Endothelial cell of umbilical vein (primary cell): ENCODE measurements at regions not wholly inside any gene's neighbourhood (a gene's known extent, or its start where the extent isn't known, plus 50 kb on each side); places are given as distances from the start of the nearest gene placed in this dataset.

ENCODE experiments used
- BruUV-seq: library from RNA; stranded (reverse); fragments of 400-500 nt; replicated peaks from 2 replicates; lab custom pipeline; 2021; lab: Mats Ljungman, UMichigan
- CTCF ChIA-PET: fragments of 300-600, 350-600 bp; sonication (Branson Sonifier 250); formaldehyde crosslinking; loops from one replicate; lab custom pipeline; 2021; ENCODE audit warnings: antibody characterized with exemption, inconsistent platforms; lab: Charles Lee
- POLR2A ChIA-PET: fragments of 300-600, 350-600 bp; sonication (Branson Sonifier 250); formaldehyde crosslinking; loops from one replicate; lab custom pipeline; 2021; ENCODE audit warnings: antibody characterized with exemption, inconsistent platforms; lab: Charles Lee
- DNase-seq: peaks from one replicate; pipeline ENCODE4 v3.0.0-alpha.2; 2011; ENCODE audit warnings: low read depth, low spot score
- FAIRE-seq: peaks from 2 replicates; lab custom pipeline; 2011; peaks lifted over from hg19 to GRCh38; lab: Jason Lieb, UNC
- H2AFZ ChIP-seq: 2 replicates; pipeline ENCODE4 v1.6.0; 2012; ENCODE audit warnings: low read depth, low read length, control low read depth, inconsistent platforms
- H3K27ac ChIP-seq: 2 replicates; pipeline ENCODE4 v1.5.1; 2011; ENCODE audit warnings: low read depth, mild to moderate bottlenecking, control low read depth, low read length, moderate library complexity; ENCODE audit not compliant: insufficient read depth
- H3K27me3 ChIP-seq, 2 experiments: 2 replicates each; pipeline versions ENCODE4 v1.6.0 to v1.6.1; 2011; ENCODE audit warnings: low read length in 2 of 2, mixed read lengths in 1 of 2; ENCODE audit not compliant: control insufficient read depth in 2 of 2, insufficient read depth in 2 of 2
- H3K36me3 ChIP-seq, 2 experiments: 2 replicates in 1 of 2; 3 replicates in 1 of 2; pipeline ENCODE4 v1.5.1; 2011; ENCODE audit warnings: low read length in 2 of 2, mild to moderate bottlenecking in 1 of 2, moderate library complexity in 1 of 2; ENCODE audit not compliant: control insufficient read depth in 2 of 2, insufficient read depth in 2 of 2; ENCODE audit errors: extremely low read depth in 1 of 2
- H3K4me1 ChIP-seq: 3 replicates; pipeline ENCODE4 v1.5.1; 2011; ENCODE audit warnings: mild to moderate bottlenecking, low read length; ENCODE audit not compliant: control insufficient read depth, insufficient read depth; ENCODE audit errors: extremely low read depth
- H3K4me2 ChIP-seq: 2 replicates; pipeline ENCODE4 v1.6.1; 2011; ENCODE audit warnings: low read length, control low read depth, mixed read lengths; ENCODE audit not compliant: insufficient read depth
- H3K4me3 ChIP-seq, 3 experiments: fragments of 200-600 bp in 1 of 3; sonication (generic), shearing (Covaris generic) in 1 of 3; replicated peaks in 1 of 3; 2 replicates each; pipeline ENCODE4 v1.5.1; 2011 to 2016; ENCODE audit warnings: control low read depth in 3 of 3, low read length in 3 of 3, mild to moderate bottlenecking in 2 of 3, inconsistent platforms in 1 of 3, low read depth in 1 of 3, moderate library complexity in 1 of 3; ENCODE audit not compliant: insufficient read depth in 1 of 3
- H3K79me2 ChIP-seq: 2 replicates; pipeline ENCODE4 v1.6.0; 2012; ENCODE audit warnings: low read length, inconsistent platforms; ENCODE audit not compliant: control insufficient read depth, insufficient read depth
- H3K9ac ChIP-seq: replicated peaks from 2 replicates; pipeline ENCODE3; 2011; ENCODE audit warnings: low read length, control low read depth; ENCODE audit not compliant: insufficient read depth; ENCODE audit errors: extremely low read depth
- H3K9me1 ChIP-seq: replicated peaks from 3 replicates; pipeline ENCODE4 v1.6.0; 2011; ENCODE audit warnings: mild to moderate bottlenecking, low read length; ENCODE audit not compliant: control insufficient read depth, insufficient read depth; ENCODE audit errors: extremely low read depth
- H3K9me3 ChIP-seq: replicated peaks from 2 replicates; pipeline ENCODE4 v1.5.1; 2012; ENCODE audit warnings: low read length, inconsistent platforms; ENCODE audit not compliant: control insufficient read depth, insufficient read depth
- H4K20me1 ChIP-seq: replicated peaks from 2 replicates; pipeline ENCODE3; 2011; ENCODE audit warnings: mild to moderate bottlenecking, low read length; ENCODE audit not compliant: control insufficient read depth, insufficient read depth; ENCODE audit errors: extremely low read depth
- EZH2 ChIP-seq: IDR thresholded peaks from 2 replicates; pipeline ENCODE4 v1.6.1; 2012; ENCODE audit warnings: borderline replicate concordance, low read depth, mild to moderate bottlenecking, moderate library complexity, low read length, inconsistent platforms; ENCODE audit not compliant: severe bottlenecking
- FOS ChIP-seq: IDR thresholded peaks from 2 replicates; pipeline ENCODE4 v1.6.1; 2011; ENCODE audit warnings: mild to moderate bottlenecking, low read length, moderate library complexity, borderline replicate concordance; ENCODE audit not compliant: insufficient read depth
- GATA2 ChIP-seq: IDR thresholded peaks from 2 replicates; pipeline ENCODE4 v1.7.0; 2011; ENCODE audit warnings: low read depth, mild to moderate bottlenecking, moderate library complexity, mixed read lengths, low read length; ENCODE audit not compliant: insufficient read length, insufficient read depth
- JUN ChIP-seq: IDR thresholded peaks from 2 replicates; pipeline ENCODE4 v1.6.1; 2011; ENCODE audit warnings: borderline replicate concordance, low read depth; ENCODE audit not compliant: insufficient read length, insufficient read depth
- MAX ChIP-seq: IDR thresholded peaks from 2 replicates; pipeline ENCODE4 v1.6.1; 2011; ENCODE audit not compliant: insufficient read depth, insufficient read length
- MYC ChIP-seq: IDR thresholded peaks from one replicate; pipeline ENCODE4 v1.6.1; 2011; ENCODE audit warnings: mild to moderate bottlenecking, low read depth, low read length
- POLR2A ChIP-seq: IDR thresholded peaks from 2 replicates; pipeline ENCODE4 v1.6.1; 2012; ENCODE audit warnings: low read depth, mild to moderate bottlenecking, control low read depth, low read length
- POLR2AphosphoS5 ChIP-seq: IDR thresholded peaks from 2 replicates; pipeline ENCODE4 v1.6.1; 2012; ENCODE audit warnings: low read depth, mild to moderate bottlenecking, control low read depth, low read length, moderate library complexity; ENCODE audit not compliant: insufficient read depth
- dilution Hi-C: fragments of 300-500 bp; cut with MboI; formaldehyde crosslinking; loops from one replicate; pipeline ENCODE4 v1.15.0; 2019; ENCODE audit warnings: low sequenced_read_pairs; ENCODE audit not compliant: extremely low pct_ligation_motif_present
- intact Hi-C: fragments of 100-400 bp; cut with micrococcal nuclease; formaldehyde crosslinking; loops from one replicate; pipeline ENCODE4 v1.10.0; 2022
- TF ChIP-seq, protein P1 (sequence below), 2 donors: IDR thresholded peaks; 1 replicate in 1 of 2; 2 replicates in 1 of 2; pipeline ENCODE4 v1.5.1; 2011; ENCODE audit warnings: low read length in 2 of 2, mild to moderate bottlenecking in 2 of 2, moderate library complexity in 2 of 2, control low read depth in 1 of 2, inconsistent platforms in 1 of 2, low read depth in 1 of 2; ENCODE audit not compliant: insufficient read depth in 1 of 2; ENCODE audit errors: extremely low read depth in 1 of 2

DNA sequence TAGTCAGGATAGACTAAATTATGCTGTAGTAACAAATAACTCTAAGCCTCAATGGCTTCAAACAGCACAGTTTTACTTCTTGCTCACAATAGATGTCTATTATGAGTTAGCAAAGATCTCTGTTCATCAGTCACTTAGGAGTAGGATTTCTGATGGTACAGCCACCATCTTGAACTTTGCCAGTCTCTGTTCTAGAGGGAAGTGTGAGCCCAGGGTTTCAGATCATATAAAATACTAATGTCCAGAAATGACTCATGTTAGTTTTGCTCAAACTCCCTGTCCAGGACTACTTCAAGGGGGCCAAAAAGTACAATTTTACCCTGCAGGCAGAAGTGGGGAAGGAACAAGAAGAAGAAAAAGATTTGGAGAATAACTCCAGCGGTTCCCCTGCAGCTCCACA, 77.1 kb upstream of the LSM6 start:
- DNase-seq (no peak), FAIRE-seq (no peak)
- H3K9me3 ChIP-seq = no peaks in the 10 kb centered on the region
- CTCF ChIA-PET = interaction anchor here (0.6 kb wide), 1 partner anchor 14 kb away, joined by 3 read pairs; no protein-coding TSS in a partner anchor
- H4K20me1 ChIP-seq = no peaks in the 10 kb centered on the region
- no peak overlapping the region for H2AFZ ChIP-seq
- no peak overlapping the region for H3K27ac ChIP-seq
- H3K36me3 ChIP-seq = no peaks in the 10 kb centered on the region
- POLR2A ChIA-PET = no interaction called here
- H3K79me2 ChIP-seq = no peaks in the 10 kb centered on the region
- no peak overlapping the region for H3K9ac ChIP-seq
- H3K9me1 ChIP-seq = no peaks in the 10 kb centered on the region
- no peak overlapping the region for H3K4me3 ChIP-seq
- no peak overlapping the region for H3K4me2 ChIP-seq
- dilution Hi-C loops = no loop called here
- H3K4me1 ChIP-seq = no peaks in the 10 kb centered on the region
- BruUV-seq = no TSS peak
- intact Hi-C loops = loop anchor here (5.0 kb wide), 1 partner anchor 239 kb away; no protein-coding TSS in a partner anchor
- peaks cover 0 to 7% of the 10 kb centered on the region in 2 experiments for H3K27me3 ChIP-seq
- TF ChIP-seq MYC = no peak
- no peak for TF ChIP-seq POLR2A
- TF ChIP-seq GATA2 = no peak
- no peak for TF ChIP-seq EZH2
- no peak for TF ChIP-seq POLR2AphosphoS5
- TF ChIP-seq, protein P1, sequence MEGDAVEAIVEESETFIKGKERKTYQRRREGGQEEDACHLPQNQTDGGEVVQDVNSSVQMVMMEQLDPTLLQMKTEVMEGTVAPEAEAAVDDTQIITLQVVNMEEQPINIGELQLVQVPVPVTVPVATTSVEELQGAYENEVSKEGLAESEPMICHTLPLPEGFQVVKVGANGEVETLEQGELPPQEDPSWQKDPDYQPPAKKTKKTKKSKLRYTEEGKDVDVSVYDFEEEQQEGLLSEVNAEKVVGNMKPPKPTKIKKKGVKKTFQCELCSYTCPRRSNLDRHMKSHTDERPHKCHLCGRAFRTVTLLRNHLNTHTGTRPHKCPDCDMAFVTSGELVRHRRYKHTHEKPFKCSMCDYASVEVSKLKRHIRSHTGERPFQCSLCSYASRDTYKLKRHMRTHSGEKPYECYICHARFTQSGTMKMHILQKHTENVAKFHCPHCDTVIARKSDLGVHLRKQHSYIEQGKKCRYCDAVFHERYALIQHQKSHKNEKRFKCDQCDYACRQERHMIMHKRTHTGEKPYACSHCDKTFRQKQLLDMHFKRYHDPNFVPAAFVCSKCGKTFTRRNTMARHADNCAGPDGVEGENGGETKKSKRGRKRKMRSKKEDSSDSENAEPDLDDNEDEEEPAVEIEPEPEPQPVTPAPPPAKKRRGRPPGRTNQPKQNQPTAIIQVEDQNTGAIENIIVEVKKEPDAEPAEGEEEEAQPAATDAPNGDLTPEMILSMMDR (IDR thresholded peaks at IDR 0.05; ENCODE audit: extremely low read depth in 1 of 2, insufficient read depth in 1 of 2, low read depth in 1 of 2, low read length in 2 of 2) = no peak
- no peak for TF ChIP-seq FOS
- no peak for TF ChIP-seq JUN
- no peak for TF ChIP-seq MAX
